ENCODE measurements at regions not wholly inside any gene's neighbourhood (a gene's known extent, or its start where the extent isn't known, plus 50 kb on each side); places are given as distances from the start of the nearest gene placed in this dataset.

GRCh38 chr10:107336061-107336460, 171.6 kb upstream of the SORCS1 start:
- TF ChIP-seq POLR2A (IDR thresholded peaks at IDR 0.05; ENCODE audit: low read length) (no peak), SMC3 (IDR thresholded peaks at IDR 0.05) (no peak), CEBPB (IDR thresholded peaks at IDR 0.05) (no peak), JUN (IDR thresholded peaks at IDR 0.05) (no peak), RAD21 (conservative IDR thresholded peaks at IDR 0.05 in 1 of 2, IDR thresholded peaks at IDR 0.05 in 1 of 2) (no peak)
